GM12875 (cell line): ENCODE measurements at regions not wholly inside any gene's neighbourhood (a gene's known extent, or its start where the extent isn't known, plus 50 kb on each side); places are given as distances from the start of the nearest gene placed in this dataset.

Source experiments
- H3K4me3 ChIP-seq: one replicate; pipeline ENCODE4 v1.5.1; 2011; ENCODE audit warnings: low read depth, low read length, control low read depth
- TF ChIP-seq, protein P1 (sequence below): IDR thresholded peaks from 2 replicates; pipeline ENCODE4 v1.5.1; 2011; ENCODE audit warnings: low read depth, mild to moderate bottlenecking, control low read depth, inconsistent platforms, low read length, moderate library complexity, borderline replicate concordance; ENCODE audit not compliant: insufficient read depth

DNA sequence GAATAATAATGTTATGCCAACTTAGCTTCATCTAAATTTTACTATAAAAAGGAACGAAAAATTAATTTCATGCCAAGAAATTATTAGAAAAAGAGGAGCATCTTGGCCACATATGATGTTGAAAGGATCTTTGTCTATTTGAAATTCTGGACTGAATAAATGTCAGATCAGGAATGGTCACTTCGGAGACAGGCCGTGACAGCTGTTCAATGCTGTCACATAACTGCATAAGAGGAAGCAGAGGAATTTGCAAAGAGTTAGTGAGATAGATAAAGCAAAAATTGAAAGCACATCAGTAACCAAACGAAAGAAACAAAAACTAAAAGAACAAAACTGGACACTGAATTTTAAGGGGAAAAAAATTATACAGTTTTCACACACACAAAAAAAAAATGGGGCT, 100.9 kb downstream of the GASK1B start:
- no peak overlapping the region for H3K4me3 ChIP-seq
- TF ChIP-seq, protein P1, sequence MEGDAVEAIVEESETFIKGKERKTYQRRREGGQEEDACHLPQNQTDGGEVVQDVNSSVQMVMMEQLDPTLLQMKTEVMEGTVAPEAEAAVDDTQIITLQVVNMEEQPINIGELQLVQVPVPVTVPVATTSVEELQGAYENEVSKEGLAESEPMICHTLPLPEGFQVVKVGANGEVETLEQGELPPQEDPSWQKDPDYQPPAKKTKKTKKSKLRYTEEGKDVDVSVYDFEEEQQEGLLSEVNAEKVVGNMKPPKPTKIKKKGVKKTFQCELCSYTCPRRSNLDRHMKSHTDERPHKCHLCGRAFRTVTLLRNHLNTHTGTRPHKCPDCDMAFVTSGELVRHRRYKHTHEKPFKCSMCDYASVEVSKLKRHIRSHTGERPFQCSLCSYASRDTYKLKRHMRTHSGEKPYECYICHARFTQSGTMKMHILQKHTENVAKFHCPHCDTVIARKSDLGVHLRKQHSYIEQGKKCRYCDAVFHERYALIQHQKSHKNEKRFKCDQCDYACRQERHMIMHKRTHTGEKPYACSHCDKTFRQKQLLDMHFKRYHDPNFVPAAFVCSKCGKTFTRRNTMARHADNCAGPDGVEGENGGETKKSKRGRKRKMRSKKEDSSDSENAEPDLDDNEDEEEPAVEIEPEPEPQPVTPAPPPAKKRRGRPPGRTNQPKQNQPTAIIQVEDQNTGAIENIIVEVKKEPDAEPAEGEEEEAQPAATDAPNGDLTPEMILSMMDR, result no peak

- TF ChIP-seq, protein P1, result no peak
- no peak overlapping the region for H3K4me3 ChIP-seq
Observed at GRCh38 chr4:158068068-158068467, 104.8 kb downstream of the GASK1B start.

DNA sequence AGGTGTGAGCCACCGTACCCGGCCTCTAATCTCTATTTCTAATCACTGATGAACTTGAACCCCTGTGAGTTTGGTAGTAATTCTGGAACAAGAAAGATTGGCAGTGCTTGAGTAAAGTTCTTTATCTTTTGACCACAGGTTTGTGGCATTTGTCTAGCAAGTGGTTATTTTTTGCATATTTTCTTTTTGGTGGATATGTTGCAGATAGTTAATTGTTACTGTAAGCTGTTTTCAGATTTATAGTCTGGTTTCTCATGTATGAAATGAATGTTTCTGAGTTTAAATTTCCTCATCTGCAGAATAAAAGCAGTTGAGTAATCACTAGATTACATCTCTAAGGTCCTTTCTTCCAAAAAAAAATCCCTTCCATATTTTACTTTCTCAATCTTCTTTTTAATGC, 105.2 kb downstream of the GASK1B start:
- TF ChIP-seq, protein P1, result no peak
- no peak overlapping the region for H3K4me3 ChIP-seq

DNA sequence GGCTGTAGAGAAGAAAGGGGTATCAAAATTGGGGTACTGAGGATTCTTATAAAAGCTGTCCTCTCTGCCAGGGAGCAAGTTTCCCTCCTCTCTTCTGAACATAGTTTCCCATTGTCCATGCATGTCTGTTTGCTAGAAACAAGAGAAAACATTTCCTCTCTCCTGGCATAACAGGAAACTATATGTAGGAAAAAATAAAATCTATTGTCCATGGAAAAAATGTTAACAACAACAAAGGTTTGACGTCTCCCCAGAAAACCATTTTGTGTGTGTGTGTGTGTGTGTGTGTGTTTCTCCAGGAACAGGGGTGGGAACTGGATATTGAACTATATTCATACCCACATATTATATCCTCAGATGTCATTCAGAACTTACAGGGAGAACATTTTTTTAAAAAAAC, 107.2 kb downstream of the GASK1B start:
- TF ChIP-seq, protein P1, result no peak

GRCh38 chr4:158065176-158065575, 107.6 kb downstream of the GASK1B start:
- no peak overlapping the region for H3K4me3 ChIP-seq
- TF ChIP-seq, protein P1, result no peak

More for the DNA sequence above, 107.2 kb downstream of the GASK1B start:
- H3K4me3 ChIP-seq, result no peak overlapping the region

GRCh38 chr4:158056689-158057245, 116.1 kb downstream of the GASK1B start:
- TF ChIP-seq, protein P1, result no peak
- H3K4me3 ChIP-seq, result no peak overlapping the region

DNA sequence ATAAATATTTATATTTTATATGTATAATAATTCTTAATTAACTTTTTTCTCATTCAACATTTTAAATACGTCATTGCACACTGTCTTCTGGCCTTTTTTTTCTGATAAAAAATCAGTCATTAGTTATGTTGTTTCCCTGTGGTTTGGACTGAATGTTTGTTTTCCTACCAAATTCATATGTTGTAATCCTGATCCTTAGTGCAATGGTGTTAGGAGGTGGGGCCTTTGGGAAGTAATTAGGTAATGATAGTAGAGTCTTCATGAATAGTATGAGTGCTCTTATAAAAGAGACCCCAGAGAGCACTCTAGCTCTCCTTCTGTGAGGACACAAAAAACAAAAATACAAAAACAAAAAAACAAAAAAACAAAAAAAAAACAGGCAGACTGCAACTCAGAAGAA, 117.2 kb downstream of the GASK1B start:
- H3K4me3 ChIP-seq, result no peak overlapping the region
- TF ChIP-seq, protein P1, result no peak
